ENCODE measurements at regions not wholly inside any gene's neighbourhood (a gene's known extent, or its start where the extent isn't known, plus 50 kb on each side); places are given as distances from the start of the nearest gene placed in this dataset.

- TF ChIP-seq, protein P1, sequence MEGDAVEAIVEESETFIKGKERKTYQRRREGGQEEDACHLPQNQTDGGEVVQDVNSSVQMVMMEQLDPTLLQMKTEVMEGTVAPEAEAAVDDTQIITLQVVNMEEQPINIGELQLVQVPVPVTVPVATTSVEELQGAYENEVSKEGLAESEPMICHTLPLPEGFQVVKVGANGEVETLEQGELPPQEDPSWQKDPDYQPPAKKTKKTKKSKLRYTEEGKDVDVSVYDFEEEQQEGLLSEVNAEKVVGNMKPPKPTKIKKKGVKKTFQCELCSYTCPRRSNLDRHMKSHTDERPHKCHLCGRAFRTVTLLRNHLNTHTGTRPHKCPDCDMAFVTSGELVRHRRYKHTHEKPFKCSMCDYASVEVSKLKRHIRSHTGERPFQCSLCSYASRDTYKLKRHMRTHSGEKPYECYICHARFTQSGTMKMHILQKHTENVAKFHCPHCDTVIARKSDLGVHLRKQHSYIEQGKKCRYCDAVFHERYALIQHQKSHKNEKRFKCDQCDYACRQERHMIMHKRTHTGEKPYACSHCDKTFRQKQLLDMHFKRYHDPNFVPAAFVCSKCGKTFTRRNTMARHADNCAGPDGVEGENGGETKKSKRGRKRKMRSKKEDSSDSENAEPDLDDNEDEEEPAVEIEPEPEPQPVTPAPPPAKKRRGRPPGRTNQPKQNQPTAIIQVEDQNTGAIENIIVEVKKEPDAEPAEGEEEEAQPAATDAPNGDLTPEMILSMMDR (IDR thresholded peaks at IDR 0.05): no peak
- no peaks in the 10 kb centered on the region for H3K4me1 ChIP-seq (ENCODE audit: insufficient read depth, low read length)
- no peak overlapping the region for H3K27ac ChIP-seq (ENCODE audit: low read depth in 1 of 2, low read length in 2 of 2)
- no peak for DNase-seq
- no peaks in the 10 kb centered on the region for H3K36me3 Mint-ChIP-seq (ENCODE audit: low read depth)
- H3K27me3 ChIP-seq (ENCODE audit: control insufficient read depth in 1 of 2, insufficient read depth in 2 of 2, low read length in 2 of 2): no peaks in the 10 kb centered on the region
- ATAC-seq (ENCODE audit: poor library complexity): no peak
- CTCF ChIA-PET: no interaction called here
- peaks cover 0 to 4% of the 10 kb centered on the region in 2 experiments for H3K9me3 ChIP-seq (ENCODE audit: control insufficient read depth in 1 of 2, insufficient read depth in 1 of 2, low read length in 2 of 2)
- no peak overlapping the region for H3K27ac Mint-ChIP-seq
- no peaks in the 10 kb centered on the region for H3K36me3 ChIP-seq (ENCODE audit: insufficient read depth, low read length)
- peaks cover 7% of the 10 kb centered on the region for H3K27me3 Mint-ChIP-seq
- intact Hi-C loops (cut with DNase I, micrococcal nuclease): no loop called here
- H3K9me3 Mint-ChIP-seq: no peaks in the 10 kb centered on the region
- H3K4me1 Mint-ChIP-seq (ENCODE audit: low read depth): no peaks in the 10 kb centered on the region
- no peak overlapping the region for H3K4me3 ChIP-seq (ENCODE audit: low read length)
- no peak overlapping the region for H3K4me3 Mint-ChIP-seq
- POLR2A ChIA-PET: no interaction called here
Measured at GRCh38 chr20:40463171-40463570, 225.9 kb downstream of the MAFB start.

GRCh38 chr20:40462566-40462965 lies 226.5 kb downstream of the MAFB start:
- ChIA-PET POLR2A (no interaction called here), CTCF (no interaction called here)
- ATAC-seq (ENCODE audit: poor library complexity) (no peak), DNase-seq (no peak)
- H3K36me3 ChIP-seq (ENCODE audit: insufficient read depth, low read length): no peaks in the 10 kb centered on the region
- H3K4me3 ChIP-seq (ENCODE audit: low read length): no peak overlapping the region
- Mint-ChIP-seq H3K27me3 (peaks cover 7% of the 10 kb centered on the region), H3K9me3 (no peaks in the 10 kb centered on the region), H3K4me3 (no peak overlapping the region), H3K36me3 (ENCODE audit: low read depth) (no peaks in the 10 kb centered on the region), H3K4me1 (ENCODE audit: low read depth) (no peaks in the 10 kb centered on the region), H3K27ac (no peak overlapping the region)
- no peaks in the 10 kb centered on the region for H3K27me3 ChIP-seq (ENCODE audit: control insufficient read depth in 1 of 2, insufficient read depth in 2 of 2, low read length in 2 of 2)
- no peak overlapping the region for H3K27ac ChIP-seq (ENCODE audit: low read depth in 1 of 2, low read length in 2 of 2)
- intact Hi-C loops (cut with DNase I, micrococcal nuclease): no loop called here
- H3K9me3 ChIP-seq (ENCODE audit: control insufficient read depth in 1 of 2, insufficient read depth in 1 of 2, low read length in 2 of 2): peaks cover 0 to 4% of the 10 kb centered on the region in 2 experiments
- H3K4me1 ChIP-seq (ENCODE audit: insufficient read depth, low read length): no peaks in the 10 kb centered on the region
- TF ChIP-seq, protein P1 (IDR thresholded peaks at IDR 0.05): no peak

DNA sequence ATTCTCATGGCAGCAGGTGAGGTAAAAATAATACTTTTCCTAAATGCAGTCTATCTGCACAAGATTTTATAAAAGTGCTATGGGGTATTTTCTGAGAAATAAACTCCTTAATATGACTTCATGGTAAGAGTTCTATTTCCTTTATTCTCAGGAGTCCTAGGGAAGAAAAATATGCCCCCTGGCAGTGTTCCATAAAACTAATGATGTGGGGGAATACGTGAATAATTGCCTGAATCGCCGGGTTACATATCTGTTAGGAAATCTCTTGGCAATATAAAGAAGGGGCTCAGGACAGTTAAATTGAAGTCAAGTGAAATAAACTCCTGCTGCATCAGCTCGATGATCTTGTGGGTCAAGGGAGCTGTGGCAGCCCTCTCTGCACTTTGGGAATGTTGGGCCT lies 229.7 kb downstream of the MAFB start:
- Mint-ChIP-seq H3K9me3 (no peaks in the 10 kb centered on the region), H3K27ac (no peak overlapping the region), H3K36me3 (ENCODE audit: low read depth) (no peaks in the 10 kb centered on the region), H3K27me3 (peaks cover 12% of the 10 kb centered on the region), H3K4me1 (ENCODE audit: low read depth) (no peaks in the 10 kb centered on the region), H3K4me3 (no peak overlapping the region)
- peaks cover 0 to 4% of the 10 kb centered on the region in 2 experiments for H3K9me3 ChIP-seq (ENCODE audit: control insufficient read depth in 1 of 2, insufficient read depth in 1 of 2, low read length in 2 of 2)
- DNase-seq: no peak
- no peaks in the 10 kb centered on the region for H3K4me1 ChIP-seq (ENCODE audit: insufficient read depth, low read length)
- TF ChIP-seq, protein P1 (IDR thresholded peaks at IDR 0.05): no peak
- no peaks in the 10 kb centered on the region for H3K36me3 ChIP-seq (ENCODE audit: insufficient read depth, low read length)
- intact Hi-C loops (cut with DNase I, micrococcal nuclease): no loop called here
- ChIA-PET POLR2A (no interaction called here), CTCF (no interaction called here)
- H3K4me3 ChIP-seq (ENCODE audit: low read length): no peak overlapping the region
- ATAC-seq (ENCODE audit: poor library complexity): no peak
- H3K27me3 ChIP-seq (ENCODE audit: control insufficient read depth in 1 of 2, insufficient read depth in 2 of 2, low read length in 2 of 2): peaks cover 0 to 4% of the 10 kb centered on the region in 2 experiments
- no peak overlapping the region for H3K27ac ChIP-seq (ENCODE audit: low read depth in 1 of 2, low read length in 2 of 2)
